ENCODE measurements at regions not wholly inside any gene's neighbourhood (a gene's known extent, or its start where the extent isn't known, plus 50 kb on each side); places are given as distances from the start of the nearest gene placed in this dataset.

DNA sequence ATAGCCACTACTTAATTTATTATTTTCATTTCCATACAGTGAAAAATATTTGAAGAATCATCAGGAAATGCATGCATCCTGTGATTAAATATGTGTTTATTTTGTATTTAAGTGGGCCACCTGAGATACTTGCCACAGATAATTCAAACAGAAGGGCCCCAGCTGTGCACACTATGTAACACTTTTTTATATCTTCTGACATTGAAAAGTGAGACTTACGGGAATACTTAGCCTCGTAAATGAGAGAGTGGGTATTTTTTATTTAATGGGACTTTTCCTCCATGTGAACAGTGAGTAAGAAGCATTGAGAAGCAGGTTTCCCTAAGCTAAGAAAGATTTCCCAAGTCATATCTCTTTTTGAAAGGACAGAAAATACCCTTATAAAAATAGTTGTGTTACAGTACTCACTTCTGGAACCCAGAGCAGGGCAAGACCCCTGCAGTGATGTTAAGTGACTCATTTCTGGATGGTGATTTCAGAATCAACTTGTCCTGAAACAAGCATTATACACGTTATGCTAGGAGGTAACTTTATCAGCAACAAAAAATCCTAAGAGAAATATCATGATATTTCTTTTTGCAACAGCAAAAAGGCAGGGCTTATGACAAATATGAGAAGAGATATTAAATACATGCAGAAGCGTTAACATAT lies 478.1 kb upstream of the CHORDC1 start:
- TF ChIP-seq, protein P1, sequence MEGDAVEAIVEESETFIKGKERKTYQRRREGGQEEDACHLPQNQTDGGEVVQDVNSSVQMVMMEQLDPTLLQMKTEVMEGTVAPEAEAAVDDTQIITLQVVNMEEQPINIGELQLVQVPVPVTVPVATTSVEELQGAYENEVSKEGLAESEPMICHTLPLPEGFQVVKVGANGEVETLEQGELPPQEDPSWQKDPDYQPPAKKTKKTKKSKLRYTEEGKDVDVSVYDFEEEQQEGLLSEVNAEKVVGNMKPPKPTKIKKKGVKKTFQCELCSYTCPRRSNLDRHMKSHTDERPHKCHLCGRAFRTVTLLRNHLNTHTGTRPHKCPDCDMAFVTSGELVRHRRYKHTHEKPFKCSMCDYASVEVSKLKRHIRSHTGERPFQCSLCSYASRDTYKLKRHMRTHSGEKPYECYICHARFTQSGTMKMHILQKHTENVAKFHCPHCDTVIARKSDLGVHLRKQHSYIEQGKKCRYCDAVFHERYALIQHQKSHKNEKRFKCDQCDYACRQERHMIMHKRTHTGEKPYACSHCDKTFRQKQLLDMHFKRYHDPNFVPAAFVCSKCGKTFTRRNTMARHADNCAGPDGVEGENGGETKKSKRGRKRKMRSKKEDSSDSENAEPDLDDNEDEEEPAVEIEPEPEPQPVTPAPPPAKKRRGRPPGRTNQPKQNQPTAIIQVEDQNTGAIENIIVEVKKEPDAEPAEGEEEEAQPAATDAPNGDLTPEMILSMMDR (IDR thresholded peaks at IDR 0.05; ENCODE audit: extremely low read depth in 1 of 2, insufficient read depth in 1 of 2, low read depth in 1 of 2, low read length in 2 of 2), result no peak
- TF ChIP-seq POLR2A (IDR thresholded peaks at IDR 0.05; ENCODE audit: low read depth, low read length) (no peak), EZH2 (IDR thresholded peaks at IDR 0.05; ENCODE audit: borderline replicate concordance, low read depth, low read length, severe bottlenecking) (no peak), MYC (IDR thresholded peaks at IDR 0.05; ENCODE audit: low read depth, low read length) (no peak), FOS (IDR thresholded peaks at IDR 0.05; ENCODE audit: borderline replicate concordance, insufficient read depth, low read length) (no peak), GATA2 (IDR thresholded peaks at IDR 0.05; ENCODE audit: insufficient read depth, insufficient read length, low read depth, low read length) (no peak)

All from endothelial cell of umbilical vein (primary cell).